T-helper 2 cell treated with Interferon-gamma antibody and Interleukin-4, amounts not matched to agents 100 ng/mL and 5 ng/mL, for 36 hours (primary cell): ENCODE measurements at regions not wholly inside any gene's neighbourhood (a gene's known extent, or its start where the extent isn't known, plus 50 kb on each side); places are given as distances from the start of the nearest gene placed in this dataset.

Experiments used
- intact Hi-C: fragments of 100-400 bp; cut with micrococcal nuclease; formaldehyde crosslinking; loops from one replicate; pipeline ENCODE4 v1.15.1; 2023

- intact Hi-C loops = no loop called here
These were observed 192.5 kb upstream of the BTG1 start for GRCh38 chr12:92338102-92338501.

GRCh38 chr12:92337128-92337527 lies 191.5 kb upstream of the BTG1 start:
- intact Hi-C loops = no loop called here

GRCh38 chr12:92336641-92337040 lies 191.0 kb upstream of the BTG1 start:
- intact Hi-C loops = no loop called here

- intact Hi-C loops = no loop called here
These were observed 190.2 kb upstream of the BTG1 start for GRCh38 chr12:92335831-92336230.

- intact Hi-C loops = no loop called here
These were observed 188.9 kb upstream of the BTG1 start for GRCh38 chr12:92334552-92334951.

GRCh38 chr12:92332552-92332951 lies 186.9 kb upstream of the BTG1 start:
- intact Hi-C loops = no loop called here

GRCh38 chr12:92331383-92331782 lies 185.7 kb upstream of the BTG1 start:
- intact Hi-C loops = no loop called here

GRCh38 chr12:92330654-92331053 lies 185.0 kb upstream of the BTG1 start:
- intact Hi-C loops = no loop called here

- intact Hi-C loops = no loop called here
These were observed 181.2 kb upstream of the BTG1 start for GRCh38 chr12:92326877-92327276.

GRCh38 chr12:92324849-92325500 lies 179.3 kb upstream of the BTG1 start:
- intact Hi-C loops = no loop called here

GRCh38 chr12:92312463-92312964 lies 166.9 kb upstream of the BTG1 start:
- intact Hi-C loops = no loop called here

GRCh38 chr12:92304371-92305055 lies 158.9 kb upstream of the BTG1 start:
- intact Hi-C loops = no loop called here

- intact Hi-C loops = no loop called here
These were observed 156.6 kb upstream of the BTG1 start for GRCh38 chr12:92302041-92302829.

- intact Hi-C loops = no loop called here
These were observed 155.7 kb upstream of the BTG1 start for GRCh38 chr12:92301356-92301755.

GRCh38 chr12:92300777-92301176 lies 155.1 kb upstream of the BTG1 start:
- intact Hi-C loops = no loop called here

GRCh38 chr12:92299744-92300143 lies 154.1 kb upstream of the BTG1 start:
- intact Hi-C loops = loop anchor here (2.0 to 5.0 kb wide), 2 partner anchors 99 to 152 kb away; partner anchors contain the start of gene BTG1

- intact Hi-C loops = loop anchor here (2.0 to 5.0 kb wide), 2 partner anchors 99 to 152 kb away; partner anchors contain the start of gene BTG1
These were observed 153.7 kb upstream of the BTG1 start for GRCh38 chr12:92299344-92299743.

GRCh38 chr12:92297932-92298696 lies 152.5 kb upstream of the BTG1 start:
- intact Hi-C loops = loop anchor here (2.0 to 5.0 kb wide), 2 partner anchors 101 to 151 kb away; partner anchors contain the start of gene BTG1

GRCh38 chr12:92297405-92297804 lies 151.8 kb upstream of the BTG1 start:
- intact Hi-C loops = loop anchor here (5.0 kb wide), 1 partner anchor 150 kb away; the partner anchor contains the start of gene BTG1

- intact Hi-C loops = loop anchor here (5.0 kb wide), 1 partner anchor 148 kb away; the partner anchor contains the start of gene BTG1
These were observed 149.9 kb upstream of the BTG1 start for GRCh38 chr12:92295523-92295922.
